Pancreas (tissue), 10 donors: ENCODE measurements at regions not wholly inside any gene's neighbourhood (a gene's known extent, or its start where the extent isn't known, plus 50 kb on each side); places are given as distances from the start of the nearest gene placed in this dataset.

Experiments
- ATAC-seq, 4 donors: fragments of 200-7000 bp; cut with Tn5 transposase; one replicate each; pipeline versions ENCODE4 v1.8.0 to v1.9.1; 2020; ENCODE audit warnings: mild to moderate bottlenecking in 4 of 4, moderate library complexity in 4 of 4
- DNase-seq, 6 donors: peaks; one replicate each; pipeline ENCODE4 v3.0.0-alpha.2; 2020
- FAIRE-seq: peaks from 2 replicates; lab custom pipeline; 2012; peaks lifted over from hg19 to GRCh38; lab: Jason Lieb, UNC
- H3K27ac ChIP-seq, 4 donors: fragments of 200-600 bp; sonication (generic); 1 replicate in 3 of 4; 2 replicates in 1 of 4; pipeline versions ENCODE4 v1.5.0 to v1.8.0; 2020
- H3K27me3 ChIP-seq, 4 donors: fragments of 200-600 bp; one replicate each; pipeline ENCODE4 v1.8.0; 2021
- H3K36me3 ChIP-seq, 3 donors: fragments of 200-600 bp; sonication (generic) in 1 of 3; one replicate each; pipeline versions ENCODE4 v1.5.0 to v1.8.0; 2020 to 2021
- H3K4me1 ChIP-seq, 3 donors: fragments of 200-600 bp; one replicate each; pipeline ENCODE4 v1.8.0; 2021
- H3K4me3 ChIP-seq, 4 donors: fragments of 200-600 bp; sonication (generic) in 2 of 4; one replicate each; pipeline versions ENCODE4 v1.5.0 to v1.8.0; 2020 to 2021
- H3K9me3 ChIP-seq, 4 donors: fragments of 200-600 bp; one replicate each; pipeline ENCODE4 v1.8.0; 2021
- CTCF ChIP-seq, 4 donors: fragments of 200-600 bp; sonication (generic) in 3 of 4; IDR thresholded peaks; one replicate each; pipeline versions ENCODE4 v1.5.0 to v1.8.0; 2021; ENCODE audit warnings: antibody characterized with exemption in 4 of 4
- WGBS, 2 donors: extraction: QIAGEN DNeasy Blood & Tissue Kit; methylation state at CpG; one replicate each; pipeline ENCODE4 v1.1.7; 2013; 5-methylcytosine and 5-hydroxymethylcytosine counted together
- intact Hi-C, 3 donors: fragments of 100-400 bp; cut with DNase I; formaldehyde crosslinking; loops; one replicate each; pipeline versions ENCODE4 v1.11.1 to v1.14.2; 2022
- donor health status: healthy with polysubstance abuse.
- donor health status: DM: no; HTN: no; CAD: no; lungs with moderate emphysema.
- donor health status: DM: no; HTN: no; CAD: no.
- donor health status: control.
- donor health status: control.
- donor health status: Bipolar disorder and iron deficiency.
- donor health status: DM: yes; HTN: yes; CAD: no.
- donor health status: DM: no; HTN: no; CAD: no.
- donor health status: DM: no; HTN: no; CAD: no.
- donor health status: DM: yes; HTN: yes; CAD: no.

GRCh38 chr9:85224301-85224700, 517.5 kb downstream of the AGTPBP1 start:
- no peak overlapping the region for H3K27ac ChIP-seq
- no peak for TF ChIP-seq CTCF (IDR thresholded peaks at IDR 0.05)
- WGBS, 2 donors: 69 to 84% methylated on average over 2 of the region's 2 CpGs
- no peaks in the 10 kb centered on the region for H3K27me3 ChIP-seq
- H3K4me1 ChIP-seq: no peaks in the 10 kb centered on the region
- intact Hi-C loops: no loop called here
- no peaks in the 10 kb centered on the region for H3K36me3 ChIP-seq
- ATAC-seq (no peak), DNase-seq (no peak), FAIRE-seq (no peak)
- no peak overlapping the region for H3K4me3 ChIP-seq
- H3K9me3 ChIP-seq: no peaks in the 10 kb centered on the region

- H3K4me1 ChIP-seq: no peaks in the 10 kb centered on the region
- 92 to 98% methylated on average over 2 of the region's 2 CpGs for WGBS, 2 donors
- no peaks in the 10 kb centered on the region for H3K36me3 ChIP-seq
- FAIRE-seq: no peak
- intact Hi-C loops: no loop called here
- DNase-seq: no peak
- H3K9me3 ChIP-seq: no peaks in the 10 kb centered on the region
- no peak for ATAC-seq
- no peak overlapping the region for H3K4me3 ChIP-seq
- H3K27me3 ChIP-seq: no peaks in the 10 kb centered on the region
- no peak for TF ChIP-seq CTCF (IDR thresholded peaks at IDR 0.05)
- no peak overlapping the region for H3K27ac ChIP-seq
Observed at GRCh38 chr9:85223506-85224125, 518.1 kb downstream of the AGTPBP1 start.

GRCh38 chr9:85216601-85217000, 525.2 kb downstream of the AGTPBP1 start:
- no peak overlapping the region for H3K27ac ChIP-seq
- no peaks in the 10 kb centered on the region for H3K9me3 ChIP-seq
- no peak overlapping the region for H3K4me3 ChIP-seq
- H3K27me3 ChIP-seq: peaks cover 0 to 6% (median 0%) of the 10 kb centered on the region in 4 donors
- ATAC-seq (no peak), FAIRE-seq (no peak), DNase-seq (no peak)
- no peak for TF ChIP-seq CTCF (IDR thresholded peaks at IDR 0.05)
- no peaks in the 10 kb centered on the region for H3K36me3 ChIP-seq
- WGBS, 2 donors: 81 to 92% methylated on average over 6 of the region's 6 CpGs
- intact Hi-C loops: no loop called here
- H3K4me1 ChIP-seq: no peaks in the 10 kb centered on the region

- Histone ChIP-seq H3K4me3 (no peak overlapping the region), H3K27me3 (peaks cover 0 to 6% (median 0%) of the 10 kb centered on the region in 4 donors), H3K27ac (no peak overlapping the region), H3K4me1 (no peaks in the 10 kb centered on the region), H3K36me3 (no peaks in the 10 kb centered on the region), H3K9me3 (no peaks in the 10 kb centered on the region)
- FAIRE-seq (no peak), ATAC-seq (no peak), DNase-seq (no peak)
- no peak for TF ChIP-seq CTCF (IDR thresholded peaks at IDR 0.05)
- intact Hi-C loops: no loop called here
Observed at GRCh38 chr9:85215961-85216360, 525.8 kb downstream of the AGTPBP1 start.

GRCh38 chr9:85215416-85215815, 526.3 kb downstream of the AGTPBP1 start:
- intact Hi-C loops: no loop called here
- no peaks in the 10 kb centered on the region for H3K4me1 ChIP-seq
- no peak overlapping the region for H3K27ac ChIP-seq
- ATAC-seq: no peak
- peaks cover 0 to 6% (median 0%) of the 10 kb centered on the region in 4 donors for H3K27me3 ChIP-seq
- H3K4me3 ChIP-seq: no peak overlapping the region
- H3K36me3 ChIP-seq: no peaks in the 10 kb centered on the region
- no peak for FAIRE-seq
- no peak for TF ChIP-seq CTCF (IDR thresholded peaks at IDR 0.05)
- H3K9me3 ChIP-seq: no peaks in the 10 kb centered on the region
- no peak for DNase-seq
- WGBS, 2 donors: 75 to 78% methylated on average over 4 of the region's 4 CpGs
